HS-27A (cell line): ENCODE measurements at regions not wholly inside any gene's neighbourhood (a gene's known extent, or its start where the extent isn't known, plus 50 kb on each side); places are given as distances from the start of the nearest gene placed in this dataset.

ENCODE experiments used
- DNase-seq: peaks from one replicate; pipeline ENCODE4 v3.0.0-alpha.2; 2012; ENCODE audit warnings: low read depth, missing footprints

DNA sequence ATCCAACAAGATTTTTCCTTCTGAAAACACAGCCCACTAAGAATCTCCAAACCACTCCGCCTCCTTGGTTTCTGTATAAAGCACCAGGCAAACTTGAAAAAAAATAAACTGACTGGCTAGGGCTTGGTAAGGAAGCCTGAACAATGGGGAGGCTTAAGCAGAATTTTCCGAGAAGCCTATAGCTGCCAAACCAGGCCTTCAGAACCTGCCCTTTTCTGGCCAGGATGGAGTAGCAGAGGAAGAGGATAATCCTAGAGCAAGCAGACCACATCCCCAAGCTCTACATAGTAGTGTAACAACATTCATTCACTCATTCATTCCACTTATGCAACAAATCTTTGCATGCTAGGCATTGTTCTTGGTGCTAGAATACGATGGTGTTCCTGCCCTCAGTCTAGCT, 529.6 kb upstream of the ZEB2 start:
- DNase-seq: no peak

DNA sequence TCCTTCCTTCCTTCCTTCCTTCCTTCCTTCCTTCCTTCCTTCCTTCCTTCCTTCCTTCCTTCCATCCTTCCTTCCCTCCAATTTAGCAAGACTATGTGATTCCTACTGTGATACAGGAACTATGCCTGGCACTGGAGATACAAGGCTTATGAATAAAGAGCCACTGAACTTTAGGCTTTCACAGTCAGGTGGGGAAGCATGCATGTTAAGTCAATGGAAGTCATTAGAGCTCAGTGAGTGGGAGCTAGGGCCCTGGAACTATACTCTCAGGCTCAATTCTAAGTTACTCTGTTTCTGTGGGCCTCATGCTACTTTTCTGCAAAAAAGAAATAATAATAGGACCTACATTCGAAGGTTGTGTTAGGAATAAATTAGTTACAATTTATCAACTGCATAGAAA, 527.6 kb upstream of the ZEB2 start:
- DNase-seq: no peak

DNA sequence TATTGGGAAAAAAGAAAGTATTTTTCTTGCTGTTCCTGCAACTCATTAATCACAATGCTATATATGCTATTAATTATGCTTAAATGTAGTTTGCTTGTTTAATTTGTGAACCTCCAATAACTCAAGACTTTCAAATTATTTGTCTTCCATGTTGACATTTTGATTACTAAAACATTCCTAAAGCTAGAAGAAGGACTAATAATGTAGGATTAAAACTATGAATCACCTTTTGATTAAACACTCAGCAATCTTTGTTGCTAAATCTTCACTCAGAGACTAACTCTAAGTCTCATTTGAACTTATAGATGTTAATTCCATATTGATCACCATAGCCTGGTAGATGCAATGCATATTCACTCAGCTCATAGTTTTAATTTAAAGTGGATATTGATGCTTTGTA, 524.6 kb upstream of the ZEB2 start:
- DNase-seq: no peak

GRCh38 chr2:145043399-145043834, 523.5 kb upstream of the ZEB2 start:
- no peak for DNase-seq

- no peak for DNase-seq
Observed at GRCh38 chr2:145041706-145042105, 521.8 kb upstream of the ZEB2 start.

GRCh38 chr2:145040433-145040832, 520.5 kb upstream of the ZEB2 start:
- DNase-seq: no peak

DNA sequence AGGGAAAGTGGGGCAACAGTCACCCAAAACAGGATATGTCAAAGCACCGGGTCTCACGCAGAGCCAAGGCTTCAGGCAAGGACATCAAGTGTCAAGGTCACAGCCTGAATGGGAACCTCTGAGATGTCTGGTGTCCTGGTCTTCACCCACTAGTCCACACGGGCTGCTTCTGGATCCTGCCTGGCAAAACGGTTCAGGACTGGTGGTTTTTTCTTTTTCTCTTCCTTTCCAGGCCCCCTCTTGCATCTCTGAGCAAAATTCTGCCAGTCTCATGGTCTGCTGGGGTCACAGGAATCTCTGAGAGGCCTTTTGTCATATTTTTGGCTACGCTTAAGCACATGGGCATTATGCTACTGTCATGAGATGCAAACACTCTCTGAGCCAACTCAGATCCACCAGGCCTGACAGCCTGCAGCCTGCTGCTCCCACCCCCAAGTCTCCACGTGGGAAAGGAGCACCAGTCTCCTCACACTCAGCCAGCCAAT, 518.2 kb upstream of the ZEB2 start:
- no peak for DNase-seq

GRCh38 chr2:145036421-145037011, 516.6 kb upstream of the ZEB2 start:
- no peak for DNase-seq

DNA sequence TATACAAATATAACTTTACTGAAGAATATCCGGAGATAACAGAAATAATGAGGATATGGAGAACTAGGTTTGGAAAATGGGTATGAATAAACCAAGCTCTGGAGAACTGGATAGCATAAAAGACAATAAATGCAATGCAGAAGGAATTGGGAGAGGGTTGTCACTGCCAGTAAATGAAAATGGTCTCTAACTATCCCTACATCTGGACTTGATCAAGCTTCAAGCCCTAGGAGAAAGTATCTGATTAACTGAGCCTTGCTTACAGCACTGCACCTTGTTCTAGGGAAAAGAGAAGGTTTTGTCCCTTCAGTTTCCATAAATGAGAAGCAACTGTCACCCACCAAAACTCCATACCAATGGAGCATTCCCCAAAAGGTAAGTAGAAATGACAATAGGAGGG, 514.6 kb upstream of the ZEB2 start:
- no peak for DNase-seq

DNA sequence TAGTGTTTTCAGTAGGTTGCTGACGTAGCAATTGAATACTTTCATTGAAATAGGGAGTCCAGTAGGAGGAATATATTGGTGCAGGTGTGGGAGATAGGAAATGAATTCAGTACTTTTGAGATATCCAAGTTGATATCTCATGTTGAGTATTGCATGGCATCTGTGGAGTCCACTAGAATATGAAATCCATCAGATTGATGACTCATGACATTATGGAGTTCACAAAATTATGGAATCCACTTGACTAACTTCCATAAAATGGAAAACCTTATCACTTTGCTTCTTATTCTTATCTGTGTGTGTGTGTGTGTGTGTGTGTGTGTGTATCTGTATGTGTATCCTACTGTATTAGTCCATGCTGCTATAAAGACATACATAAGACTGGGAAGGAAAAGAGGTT, 513.5 kb upstream of the ZEB2 start:
- DNase-seq: no peak

- no peak for DNase-seq
Observed at GRCh38 chr2:145032791-145033190, 512.9 kb upstream of the ZEB2 start.

- no peak for DNase-seq
Observed at GRCh38 chr2:145029873-145030272, 510.0 kb upstream of the ZEB2 start.

DNA sequence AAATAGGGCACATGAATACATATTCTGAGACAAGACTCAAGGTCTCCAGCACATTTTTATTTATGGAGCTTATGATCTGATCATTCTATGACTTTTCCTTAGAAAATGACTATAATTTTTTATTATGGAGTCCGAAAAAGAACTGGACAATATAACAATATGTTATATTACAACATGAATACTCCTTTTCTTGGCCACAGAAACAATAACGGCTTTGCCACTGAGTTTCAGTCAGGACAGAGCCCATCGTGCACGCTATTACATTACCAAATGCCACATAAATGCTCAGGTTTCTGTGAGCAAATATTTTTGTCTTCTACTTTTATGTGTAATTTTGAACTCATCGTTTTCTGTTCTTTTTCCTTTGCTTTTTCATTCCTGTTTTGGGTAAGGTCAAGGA, 509.2 kb upstream of the ZEB2 start:
- no peak for DNase-seq

- no peak for DNase-seq
Observed at GRCh38 chr2:145028101-145028920, 508.4 kb upstream of the ZEB2 start.

DNA sequence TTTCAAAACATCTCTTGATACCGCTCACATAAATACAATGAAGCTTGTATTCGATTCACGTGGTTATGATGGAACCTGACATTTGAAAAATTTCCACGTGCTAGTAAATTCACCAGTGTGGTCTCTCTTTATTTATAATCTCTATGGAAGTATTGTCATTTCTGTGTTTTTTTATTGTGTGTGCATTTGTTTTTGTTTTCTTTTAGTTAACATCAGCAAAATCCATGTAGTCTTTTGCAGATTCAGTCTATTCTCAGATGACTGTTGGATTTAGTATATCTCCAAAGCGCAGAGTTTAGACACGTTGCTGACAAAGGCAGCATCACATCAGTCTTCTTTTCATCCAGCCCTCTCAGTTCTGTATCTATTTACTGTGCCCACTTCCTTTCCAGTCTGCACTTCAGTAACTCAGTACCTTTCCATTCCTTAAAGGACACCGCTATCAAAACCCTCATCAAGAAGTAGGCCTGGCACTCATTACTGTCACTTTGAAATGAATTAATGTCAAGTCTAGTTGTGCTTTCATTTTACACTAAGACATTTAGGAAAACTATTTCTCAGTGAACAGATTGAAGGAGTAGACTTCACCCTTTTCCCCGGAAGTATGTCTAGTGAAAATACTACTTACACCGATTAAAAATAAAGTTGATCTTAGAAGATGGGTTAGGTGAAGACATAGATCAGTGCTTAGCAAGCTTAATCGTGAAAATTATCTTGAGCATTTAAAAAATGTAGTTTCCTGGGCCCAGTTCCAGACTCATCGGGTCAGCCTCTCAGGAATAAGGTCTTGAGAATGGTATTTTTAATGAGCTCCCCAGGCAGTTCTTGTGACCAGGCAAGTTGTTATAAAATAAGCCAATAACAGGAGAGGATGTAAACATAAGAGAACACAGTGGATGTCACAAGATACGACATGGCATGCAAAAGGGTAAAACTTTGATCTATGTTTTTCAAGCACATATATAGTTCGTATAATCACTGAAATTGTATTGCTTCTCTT, 506.8 kb upstream of the ZEB2 start:
- DNase-seq: no peak

GRCh38 chr2:145025382-145025781, 505.5 kb upstream of the ZEB2 start:
- DNase-seq: no peak

DNA sequence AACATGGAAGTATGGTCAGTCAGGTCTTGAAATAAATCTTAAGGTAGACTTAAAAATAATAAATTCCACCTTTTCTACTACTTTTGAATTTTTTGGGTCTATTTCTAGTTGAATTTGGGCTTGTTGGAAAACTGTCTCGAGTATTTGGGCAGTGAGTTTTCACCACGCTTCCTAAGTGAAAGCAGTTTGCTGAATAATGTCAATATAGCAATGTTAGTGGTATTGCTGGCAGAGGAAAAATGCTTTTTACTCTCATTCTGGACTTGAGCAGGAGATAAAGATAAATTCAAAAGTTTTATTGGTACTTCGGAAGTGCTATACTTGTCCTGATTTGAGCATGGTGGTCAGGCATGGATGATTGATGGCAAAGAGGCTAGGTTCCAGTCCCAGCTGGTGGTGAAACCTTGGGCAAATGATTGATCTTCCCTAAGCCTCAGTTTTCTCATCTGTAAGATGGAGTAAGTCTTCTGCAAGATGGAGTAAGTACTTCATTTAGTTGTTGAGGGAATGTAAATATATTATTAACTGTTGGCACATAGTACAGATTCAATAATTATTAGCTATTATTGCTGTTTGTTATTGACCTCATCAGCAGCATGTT, 503.5 kb upstream of the ZEB2 start:
- DNase-seq: no peak

DNA sequence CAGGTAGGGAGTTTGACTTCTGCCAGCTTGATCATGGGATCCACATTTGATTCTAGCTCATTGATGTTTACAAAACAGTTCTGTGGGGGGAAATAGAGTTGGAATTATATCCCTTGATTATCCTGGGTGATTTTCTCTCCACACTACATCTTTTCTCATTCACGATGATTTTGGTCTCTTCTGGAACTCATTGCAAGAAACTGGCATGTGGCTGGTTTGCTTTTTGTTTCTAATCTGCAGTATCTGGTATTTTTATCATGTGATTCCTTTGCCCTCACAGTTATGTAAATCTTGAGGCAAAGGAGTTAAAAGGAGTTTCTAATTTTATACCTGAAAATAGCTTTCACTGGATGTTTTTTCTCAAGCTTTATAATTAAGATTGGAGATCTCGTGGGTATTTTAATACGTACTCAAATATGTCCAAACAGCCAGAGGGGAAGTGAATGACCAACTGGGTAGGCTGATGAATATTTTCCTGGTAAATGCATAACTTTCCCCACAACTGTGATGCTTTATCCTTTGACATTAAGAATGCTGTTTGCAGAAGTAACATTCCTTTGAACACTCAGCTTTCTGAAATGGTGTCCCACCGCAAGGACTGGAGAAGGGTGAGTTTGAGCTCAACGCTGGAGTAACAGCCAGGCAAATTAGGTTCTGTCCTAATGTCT, 502.9 kb upstream of the ZEB2 start:
- no peak for DNase-seq

- DNase-seq: no peak
Observed at GRCh38 chr2:145021962-145022665, 502.2 kb upstream of the ZEB2 start.

GRCh38 chr2:145020694-145021093, 500.8 kb upstream of the ZEB2 start:
- no peak for DNase-seq

GRCh38 chr2:145020139-145020538, 500.2 kb upstream of the ZEB2 start:
- DNase-seq: no peak
